ENCODE measurements at regions not wholly inside any gene's neighbourhood (a gene's known extent, or its start where the extent isn't known, plus 50 kb on each side); places are given as distances from the start of the nearest gene placed in this dataset.
A peak's percentile ranks its signal among the peaks of the same experiment; 100 is the strongest.

GRCh38 chr14:50007123-50007903 is 109.1 kb downstream of the VCPKMT start:
- TF ChIP-seq CTCF (IDR thresholded peaks at IDR 0.05) = no peak
- no peak for ATAC-seq (ENCODE audit: insufficient number of reproducible peaks, low FRiP score, low read depth)
- Histone ChIP-seq H3K27me3 (replicated peaks; ENCODE audit: insufficient read depth) (no peaks in the 10 kb centered on the region), H3K9me3 (no peaks in the 10 kb centered on the region), H3K27ac (no peak overlapping the region), H3K4me3 (no peak overlapping the region), H3K4me1 (ENCODE audit: control insufficient read depth in 1 of 2, low read depth in 2 of 2) (peaks cover 10 to 36% of the 10 kb centered on the region in 2 donors), H3K36me3 (no peaks in the 10 kb centered on the region)
- no peak for DNase-seq (ENCODE audit: low spot score)

- Histone ChIP-seq H3K9me3 (no peaks in the 10 kb centered on the region), H3K4me1 (ENCODE audit: control insufficient read depth in 1 of 2, low read depth in 2 of 2) (peaks cover 3 to 24% of the 10 kb centered on the region in 2 donors), H3K27ac (no peak overlapping the region), H3K4me3 (no peak overlapping the region), H3K36me3 (no peaks in the 10 kb centered on the region), H3K27me3 (replicated peaks; ENCODE audit: insufficient read depth) (no peaks in the 10 kb centered on the region)
- no peak for DNase-seq (ENCODE audit: low spot score)
- no peak for TF ChIP-seq CTCF (IDR thresholded peaks at IDR 0.05)
- ATAC-seq (ENCODE audit: insufficient number of reproducible peaks, low FRiP score, low read depth) = no peak
Measured at GRCh38 chr14:50008562-50008961, 107.8 kb downstream of the VCPKMT start.

GRCh38 chr14:50008974-50009373 is 107.4 kb downstream of the VCPKMT start:
- H3K9me3 ChIP-seq = no peaks in the 10 kb centered on the region
- no peak overlapping the region for H3K4me3 ChIP-seq
- TF ChIP-seq CTCF (IDR thresholded peaks at IDR 0.05) = no peak
- H3K36me3 ChIP-seq = no peaks in the 10 kb centered on the region
- DNase-seq (ENCODE audit: low spot score) = no peak
- H3K27ac ChIP-seq = no peak overlapping the region
- no peak for ATAC-seq (ENCODE audit: insufficient number of reproducible peaks, low FRiP score, low read depth)
- no peaks in the 10 kb centered on the region for H3K27me3 ChIP-seq (replicated peaks; ENCODE audit: insufficient read depth)
- peaks cover 3 to 20% of the 10 kb centered on the region in 2 donors for H3K4me1 ChIP-seq (ENCODE audit: control insufficient read depth in 1 of 2, low read depth in 2 of 2)

- peak; percentile 57 for ATAC-seq (ENCODE audit: insufficient number of reproducible peaks, low FRiP score, low read depth)
- no peak for TF ChIP-seq CTCF (IDR thresholded peaks at IDR 0.05)
- Histone ChIP-seq H3K27me3 (replicated peaks; ENCODE audit: insufficient read depth) (no peaks in the 10 kb centered on the region), H3K36me3 (no peaks in the 10 kb centered on the region), H3K27ac (peak overlapping the region; percentile 40 to 45), H3K4me1 (ENCODE audit: control insufficient read depth in 1 of 2, low read depth in 2 of 2) (peaks cover 3 to 17% of the 10 kb centered on the region in 2 donors), H3K4me3 (no peak overlapping the region), H3K9me3 (no peaks in the 10 kb centered on the region)
- no peak for DNase-seq (ENCODE audit: low spot score)
Measured at GRCh38 chr14:50010752-50011151, 105.6 kb downstream of the VCPKMT start.

GRCh38 chr14:50011242-50011641 is 105.1 kb downstream of the VCPKMT start:
- DNase-seq (ENCODE audit: low spot score) (no peak), ATAC-seq (ENCODE audit: insufficient number of reproducible peaks, low FRiP score, low read depth) (no peak)
- Histone ChIP-seq H3K27ac (no peak overlapping the region), H3K4me1 (ENCODE audit: control insufficient read depth in 1 of 2, low read depth in 2 of 2) (peaks cover 3 to 17% of the 10 kb centered on the region in 2 donors), H3K27me3 (replicated peaks; ENCODE audit: insufficient read depth) (no peaks in the 10 kb centered on the region), H3K9me3 (no peaks in the 10 kb centered on the region), H3K36me3 (no peaks in the 10 kb centered on the region), H3K4me3 (no peak overlapping the region)
- no peak for TF ChIP-seq CTCF (IDR thresholded peaks at IDR 0.05)
